SK-N-SH treated with all-trans-retinoic acid at 6 μM for 48 hours (cell line): ENCODE measurements at regions not wholly inside any gene's neighbourhood (a gene's known extent, or its start where the extent isn't known, plus 50 kb on each side); places are given as distances from the start of the nearest gene placed in this dataset.

Source experiments
- ATAC-seq: fragments of 200-7000 bp; cut with Tn5 transposase; 3 replicates; pipeline ENCODE4 v1.9.1; 2020; ENCODE audit warnings: mild to moderate bottlenecking, moderate library complexity
- ARNTL ChIP-seq: fragments of 450-650 bp; formaldehyde crosslinking; IDR thresholded peaks from 2 replicates; pipeline ENCODE4 v1.5.0; 2020; ENCODE audit warnings: low read depth, mild to moderate bottlenecking, moderate library complexity, borderline replicate concordance
- BACH2 ChIP-seq: fragments of 250-450 bp; sonication (Bioruptor Pico); IDR thresholded peaks from 2 replicates; pipeline ENCODE4 v1.9.0; 2021; ENCODE audit warnings: mild to moderate bottlenecking, borderline replicate concordance
- CREB5 ChIP-seq: fragments of 250-450 bp; sonication (Bioruptor Pico); IDR thresholded peaks from 2 replicates; pipeline ENCODE4 v1.5.1; 2020; ENCODE audit warnings: low read depth, mild to moderate bottlenecking, moderate library complexity
- CSDC2 ChIP-seq: fragments of 250-450 bp; sonication (Bioruptor Pico); IDR thresholded peaks from 2 replicates; pipeline ENCODE4 v1.5.0; 2020; ENCODE audit warnings: mild to moderate bottlenecking, moderate library complexity
- CSRNP3 ChIP-seq: fragments of 250-450 bp; sonication (Bioruptor Pico); IDR thresholded peaks from 2 replicates; pipeline ENCODE4 v1.5.1; 2021; ENCODE audit warnings: mild to moderate bottlenecking, moderate library complexity
- ESRRG ChIP-seq: fragments of 250-450 bp; sonication (Bioruptor Pico); IDR thresholded peaks from 2 replicates; pipeline ENCODE4 v1.6.1; 2021; ENCODE audit warnings: mild to moderate bottlenecking
- GLIS3 ChIP-seq: fragments of 250-450 bp; sonication (Bioruptor Pico); IDR thresholded peaks from 2 replicates; pipeline ENCODE4 v1.5.0; 2020; ENCODE audit warnings: mild to moderate bottlenecking, moderate library complexity
- PATZ1 ChIP-seq: fragments of 250-450 bp; sonication (Bioruptor Pico); IDR thresholded peaks from 2 replicates; pipeline ENCODE4 v1.8.0; 2020; ENCODE audit warnings: mild to moderate bottlenecking, moderate library complexity, borderline replicate concordance
- POU6F1 ChIP-seq: fragments of 250-450 bp; sonication (Bioruptor Pico); IDR thresholded peaks from 2 replicates; pipeline ENCODE4 v1.8.0; 2021; ENCODE audit warnings: low read depth, mild to moderate bottlenecking, moderate library complexity, borderline replicate concordance
- TCF4 ChIP-seq: fragments of 250-450 bp; sonication (Bioruptor Pico); IDR thresholded peaks from 2 replicates; pipeline ENCODE4 v1.8.0; 2021; ENCODE audit warnings: mild to moderate bottlenecking, moderate library complexity, borderline replicate concordance
- TOX ChIP-seq: fragments of 250-450 bp; sonication (Bioruptor Pico); IDR thresholded peaks from 2 replicates; pipeline ENCODE4 v1.8.0; 2021; ENCODE audit warnings: mild to moderate bottlenecking, moderate library complexity, borderline replicate concordance
- TSHZ2 ChIP-seq: fragments of 250-450 bp; sonication (Bioruptor Pico); IDR thresholded peaks from 2 replicates; pipeline ENCODE4 v1.5.0; 2020; ENCODE audit warnings: mild to moderate bottlenecking, moderate library complexity
- ZFP3 ChIP-seq: fragments of 250-450 bp; sonication (Bioruptor Pico); IDR thresholded peaks from 2 replicates; pipeline ENCODE4 v1.5.0; 2020; ENCODE audit warnings: mild to moderate bottlenecking, moderate library complexity
- ZFP30 ChIP-seq: fragments of 450-650 bp; formaldehyde crosslinking; IDR thresholded peaks from 2 replicates; pipeline ENCODE4 v1.5.0; 2022; ENCODE audit warnings: mild to moderate bottlenecking, moderate library complexity
- ZNF70 ChIP-seq: fragments of 450-650 bp; formaldehyde crosslinking; IDR thresholded peaks from 2 replicates; pipeline ENCODE4 v1.5.0; 2020; ENCODE audit warnings: mild to moderate bottlenecking, moderate library complexity

GRCh38 chr20:8967641-8968245, 101.1 kb upstream of the PLCB4 start:
- TF ChIP-seq POU6F1 (CRISPR knock-in tag) (no peak), ZNF70 (CRISPR knock-in tag) (no peak), ARNTL (no peak), ZFP30 (no peak), GLIS3 (CRISPR knock-in tag) (no peak), ESRRG (CRISPR knock-in tag) (no peak), BACH2 (no peak), ZFP3 (CRISPR knock-in tag) (no peak), CSDC2 (CRISPR knock-in tag) (no peak), PATZ1 (no peak), TOX (CRISPR knock-in tag) (no peak), CSRNP3 (no peak), CREB5 (CRISPR knock-in tag) (no peak), TCF4 (no peak)
- TF ChIP-seq, all 23 proteins: peak for 0
- ATAC-seq, result no peak

GRCh38 chr20:8969146-8969583, 99.7 kb upstream of the PLCB4 start:
- no peak for ATAC-seq

GRCh38 chr20:8971669-8972316, 97.1 kb upstream of the PLCB4 start:
- TF ChIP-seq CREB5 (CRISPR knock-in tag), result no peak
- no peak for TF ChIP-seq ARNTL
- no peak for TF ChIP-seq ZFP30
- no peak for TF ChIP-seq ESRRG (CRISPR knock-in tag)
- TF ChIP-seq TSHZ2, result no peak
- no peak for TF ChIP-seq POU6F1 (CRISPR knock-in tag)
- TF ChIP-seq, all 23 proteins: peak for 0
- no peak for ATAC-seq

More at GRCh38 chr20:8969146-8969583, 99.7 kb upstream of the PLCB4 start:
- TF ChIP-seq PATZ1 (no peak), BACH2 (no peak)
